ENCODE measurements at regions not wholly inside any gene's neighbourhood (a gene's known extent, or its start where the extent isn't known, plus 50 kb on each side); places are given as distances from the start of the nearest gene placed in this dataset.

DNA sequence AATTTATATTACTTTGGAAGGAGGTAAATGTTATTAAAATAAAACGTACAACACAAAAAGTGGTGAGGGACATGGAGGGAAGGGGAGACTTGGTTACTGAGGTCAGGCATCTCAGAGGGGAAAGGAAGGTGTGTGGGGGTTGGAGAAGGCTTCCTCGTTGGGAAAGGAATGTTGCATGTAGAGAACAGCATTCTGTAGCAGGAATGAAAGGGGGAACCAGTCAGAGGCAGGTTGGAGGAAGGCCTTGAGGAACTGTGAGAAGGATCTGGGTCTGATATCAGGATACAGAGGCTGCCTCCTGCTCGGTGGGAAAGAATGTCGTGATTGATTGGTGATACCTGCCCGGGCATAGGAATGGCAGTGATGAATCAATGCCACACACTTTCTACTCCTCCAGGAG is 103.3 kb upstream of the ZFHX3 start:
- TF ChIP-seq, protein P1, sequence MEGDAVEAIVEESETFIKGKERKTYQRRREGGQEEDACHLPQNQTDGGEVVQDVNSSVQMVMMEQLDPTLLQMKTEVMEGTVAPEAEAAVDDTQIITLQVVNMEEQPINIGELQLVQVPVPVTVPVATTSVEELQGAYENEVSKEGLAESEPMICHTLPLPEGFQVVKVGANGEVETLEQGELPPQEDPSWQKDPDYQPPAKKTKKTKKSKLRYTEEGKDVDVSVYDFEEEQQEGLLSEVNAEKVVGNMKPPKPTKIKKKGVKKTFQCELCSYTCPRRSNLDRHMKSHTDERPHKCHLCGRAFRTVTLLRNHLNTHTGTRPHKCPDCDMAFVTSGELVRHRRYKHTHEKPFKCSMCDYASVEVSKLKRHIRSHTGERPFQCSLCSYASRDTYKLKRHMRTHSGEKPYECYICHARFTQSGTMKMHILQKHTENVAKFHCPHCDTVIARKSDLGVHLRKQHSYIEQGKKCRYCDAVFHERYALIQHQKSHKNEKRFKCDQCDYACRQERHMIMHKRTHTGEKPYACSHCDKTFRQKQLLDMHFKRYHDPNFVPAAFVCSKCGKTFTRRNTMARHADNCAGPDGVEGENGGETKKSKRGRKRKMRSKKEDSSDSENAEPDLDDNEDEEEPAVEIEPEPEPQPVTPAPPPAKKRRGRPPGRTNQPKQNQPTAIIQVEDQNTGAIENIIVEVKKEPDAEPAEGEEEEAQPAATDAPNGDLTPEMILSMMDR (IDR thresholded peaks at IDR 0.05; ENCODE audit: low read depth, low read length): no peak
- no peak for TF ChIP-seq EZH2phosphoT487 (IDR thresholded peaks at IDR 0.05; ENCODE audit: low read depth)
